ENCODE measurements at regions not wholly inside any gene's neighbourhood (a gene's known extent, or its start where the extent isn't known, plus 50 kb on each side); places are given as distances from the start of the nearest gene placed in this dataset.
"Not testable (repeated sequence)": the region's sequence is repeated elsewhere in the genome, so short reads cannot be mapped to it uniquely, and the experiment has no call there.

DNA sequence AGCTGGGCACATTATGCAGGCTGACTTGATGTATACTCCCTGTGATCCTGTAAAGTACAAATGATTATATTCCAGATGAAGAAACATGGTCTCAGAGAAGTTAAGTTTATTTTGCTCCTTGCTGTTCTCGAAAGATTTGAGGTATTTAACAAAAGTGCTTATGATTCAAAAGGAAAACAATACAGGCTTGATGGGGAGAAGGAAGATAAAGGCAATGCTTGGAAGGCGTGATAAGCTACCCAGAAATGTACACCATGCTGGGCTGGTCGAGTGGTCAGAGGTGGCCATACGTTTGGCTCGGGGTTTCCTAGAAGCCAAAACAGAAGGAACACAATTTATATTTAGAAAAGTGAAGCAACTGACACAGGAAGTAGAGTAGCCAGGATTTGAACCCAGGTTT lies 201.0 kb downstream of the KTN1 start:
- Histone ChIP-seq H3K27me3 (ENCODE audit: control insufficient read depth in 5 of 5, insufficient read depth in 4 of 5, low read length in 5 of 5) (no peaks in the 10 kb centered on the region), H3K36me3 (ENCODE audit: control insufficient read depth in 5 of 5, insufficient read depth in 5 of 5, low read length in 5 of 5) (no peaks in the 10 kb centered on the region), H3K9me3 (ENCODE audit: control insufficient read depth in 5 of 5, low read length in 5 of 5) (no peaks in the 10 kb centered on the region), H3K4me3 (ENCODE audit: low read depth in 1 of 5, low read length in 5 of 5) (no peak overlapping the region), H3K4me1 (ENCODE audit: control insufficient read depth in 5 of 5, insufficient read depth in 5 of 5, low read length in 5 of 5) (peaks cover 0 to 13% (median 10%) of the 10 kb centered on the region in 5 donors), H3K27ac (ENCODE audit: low read depth, low read length) (no peak overlapping the region), H3K9ac (ENCODE audit: low read length in 5 of 5) (no peak overlapping the region)

DNA sequence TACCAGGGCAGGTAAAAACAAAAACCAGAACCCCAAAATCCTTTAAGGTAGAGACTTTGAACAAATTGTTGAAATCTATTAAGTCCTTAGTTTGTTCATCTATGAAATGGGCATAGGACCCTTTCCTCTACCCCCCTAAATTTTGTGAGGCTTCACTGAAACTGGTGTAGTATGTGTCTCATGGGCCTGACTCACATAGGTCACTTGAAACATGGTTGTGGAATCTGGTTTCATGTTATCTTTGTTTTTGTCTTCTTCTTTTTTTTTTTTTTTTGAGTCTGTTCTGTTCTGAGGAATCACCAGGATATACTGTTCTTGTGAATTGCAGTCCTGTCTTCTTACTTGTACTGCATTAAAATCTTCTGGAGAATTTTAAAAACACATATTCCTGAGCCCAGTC lies 202.2 kb downstream of the KTN1 start:
- no peaks in the 10 kb centered on the region for H3K27me3 ChIP-seq (ENCODE audit: control insufficient read depth in 5 of 5, insufficient read depth in 4 of 5, low read length in 5 of 5)
- H3K4me3 ChIP-seq (ENCODE audit: low read depth in 1 of 5, low read length in 5 of 5): no peak overlapping the region
- H3K36me3 ChIP-seq (ENCODE audit: control insufficient read depth in 5 of 5, insufficient read depth in 5 of 5, low read length in 5 of 5): no peaks in the 10 kb centered on the region
- H3K4me1 ChIP-seq (ENCODE audit: control insufficient read depth in 5 of 5, insufficient read depth in 5 of 5, low read length in 5 of 5): peaks cover 0 to 13% (median 10%) of the 10 kb centered on the region in 5 donors
- H3K27ac ChIP-seq (ENCODE audit: low read depth, low read length): no peak overlapping the region
- H3K9ac ChIP-seq (ENCODE audit: low read length in 5 of 5): no peak overlapping the region
- H3K9me3 ChIP-seq (ENCODE audit: control insufficient read depth in 5 of 5, low read length in 5 of 5): no peaks in the 10 kb centered on the region

DNA sequence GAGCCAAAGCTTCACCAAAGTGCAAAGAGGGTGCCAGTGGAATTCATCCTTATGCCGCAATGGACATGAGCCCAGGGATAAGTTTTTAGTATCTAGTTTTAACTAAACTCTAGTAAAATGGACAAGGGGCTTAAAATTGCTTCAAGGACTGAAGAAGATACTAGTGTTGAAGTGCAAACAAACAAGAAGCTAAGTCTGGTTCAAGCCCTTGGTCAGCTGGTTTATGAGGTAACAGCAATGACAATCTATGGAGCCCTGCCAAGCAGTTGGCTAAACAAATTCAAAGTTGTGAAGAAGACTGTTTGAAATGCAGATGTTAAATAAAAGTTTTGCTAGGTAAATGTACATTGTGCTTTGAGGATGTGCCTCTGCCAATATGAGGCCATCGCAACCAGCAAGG lies 209.4 kb downstream of the KTN1 start:
- Histone ChIP-seq H3K27ac (ENCODE audit: low read depth, low read length) (no peak overlapping the region), H3K36me3 (ENCODE audit: control insufficient read depth in 5 of 5, insufficient read depth in 5 of 5, low read length in 5 of 5) (no peaks in the 10 kb centered on the region), H3K4me3 (ENCODE audit: low read depth in 1 of 5, low read length in 5 of 5) (no peak overlapping the region), H3K4me1 (ENCODE audit: control insufficient read depth in 5 of 5, insufficient read depth in 5 of 5, low read length in 5 of 5) (peaks cover 0 to 15% (median 0%) of the 10 kb centered on the region in 5 donors), H3K9me3 (ENCODE audit: control insufficient read depth in 5 of 5, low read length in 5 of 5) (no peaks in the 10 kb centered on the region), H3K27me3 (ENCODE audit: control insufficient read depth in 5 of 5, insufficient read depth in 4 of 5, low read length in 5 of 5) (no peaks in the 10 kb centered on the region), H3K9ac (ENCODE audit: low read length in 5 of 5) (no peak overlapping the region)

DNA sequence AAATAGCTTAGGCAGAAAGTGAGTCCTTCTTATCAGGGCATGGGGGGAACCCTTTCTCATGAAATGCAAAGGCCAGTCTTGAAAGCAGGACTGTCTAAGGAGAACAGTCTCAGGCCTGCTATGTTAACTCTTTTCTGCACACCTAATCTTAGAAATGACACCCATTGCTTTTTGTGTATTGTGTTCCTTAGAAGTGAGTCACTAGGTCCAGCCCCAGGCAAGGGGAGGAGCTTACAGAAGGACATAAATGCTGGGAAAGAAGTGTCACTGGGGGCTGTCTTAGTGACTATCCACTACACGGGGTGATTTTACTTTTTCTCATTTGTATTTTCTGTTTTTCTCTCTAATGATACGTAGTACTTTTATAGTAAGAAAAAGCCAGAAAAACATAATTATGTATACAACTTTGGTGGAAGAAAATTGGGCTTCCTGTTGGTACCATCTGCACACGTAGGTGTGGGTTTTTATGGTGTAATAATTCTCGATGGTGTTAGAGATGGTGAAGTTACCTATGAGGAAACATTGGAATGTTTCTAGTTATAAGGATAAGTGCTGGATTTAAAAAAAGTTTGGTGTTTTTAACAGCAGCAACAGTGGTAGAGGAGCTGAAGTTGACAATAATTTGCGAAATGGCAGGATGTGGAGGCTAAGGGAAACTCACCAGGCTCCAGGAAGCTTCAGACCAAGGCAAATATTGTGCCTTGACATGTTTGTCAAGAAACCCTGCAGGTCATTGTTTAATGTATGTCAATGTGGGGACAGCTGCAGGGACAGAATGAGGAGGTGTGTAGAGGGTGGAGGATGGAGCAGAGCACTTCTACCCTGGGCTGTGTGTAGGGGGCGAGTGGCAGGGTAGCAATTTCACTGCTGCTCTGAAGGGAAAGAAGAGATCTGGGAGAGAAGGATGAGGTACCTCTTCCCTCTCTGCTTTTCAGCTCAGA lies 214.9 kb downstream of the KTN1 start:
- Histone ChIP-seq H3K27ac (ENCODE audit: low read depth, low read length) (no peak overlapping the region), H3K9me3 (ENCODE audit: control insufficient read depth in 5 of 5, low read length in 5 of 5) (no peaks in the 10 kb centered on the region)

DNA sequence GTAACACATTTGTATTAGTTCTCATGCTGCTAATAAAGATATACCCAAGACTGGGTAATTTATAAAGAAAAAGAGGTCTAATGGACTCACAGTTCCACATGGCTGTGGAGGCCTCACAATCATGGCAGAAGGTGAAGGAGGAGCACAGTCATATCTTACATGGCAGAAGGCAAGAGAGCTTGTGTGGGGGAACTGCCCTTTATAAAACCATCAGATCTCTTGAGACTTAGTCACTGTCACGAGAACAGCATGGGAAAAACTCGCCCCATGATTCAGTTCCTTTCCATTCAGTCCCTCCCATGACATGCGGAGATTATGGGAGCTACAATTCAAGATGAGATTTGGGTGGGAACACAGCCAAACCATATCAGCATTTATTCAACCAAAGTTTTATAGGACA lies 216.5 kb downstream of the KTN1 start:
- H3K27me3 ChIP-seq (ENCODE audit: control insufficient read depth in 5 of 5, insufficient read depth in 4 of 5, low read length in 5 of 5); H3K4me3 ChIP-seq (ENCODE audit: low read depth in 1 of 5, low read length in 5 of 5); H3K4me1 ChIP-seq (ENCODE audit: control insufficient read depth in 5 of 5, insufficient read depth in 5 of 5, low read length in 5 of 5); H3K36me3 ChIP-seq (ENCODE audit: control insufficient read depth in 5 of 5, insufficient read depth in 5 of 5, low read length in 5 of 5); H3K9me3 ChIP-seq (ENCODE audit: control insufficient read depth in 5 of 5, low read length in 5 of 5); H3K27ac ChIP-seq (ENCODE audit: low read depth, low read length); H3K9ac ChIP-seq (ENCODE audit: low read length in 5 of 5): not testable (repeated sequence)

More for the DNA sequence above, 214.9 kb downstream of the KTN1 start:
- Histone ChIP-seq H3K27me3 (ENCODE audit: control insufficient read depth in 5 of 5, insufficient read depth in 4 of 5, low read length in 5 of 5) (no peaks in the 10 kb centered on the region), H3K9ac (ENCODE audit: low read length in 5 of 5) (no peak overlapping the region), H3K4me3 (ENCODE audit: low read depth in 1 of 5, low read length in 5 of 5) (no peak overlapping the region), H3K36me3 (ENCODE audit: control insufficient read depth in 5 of 5, insufficient read depth in 5 of 5, low read length in 5 of 5) (no peaks in the 10 kb centered on the region), H3K4me1 (ENCODE audit: control insufficient read depth in 5 of 5, insufficient read depth in 5 of 5, low read length in 5 of 5) (peaks cover 0 to 11% (median 0%) of the 10 kb centered on the region in 5 donors)

DNA sequence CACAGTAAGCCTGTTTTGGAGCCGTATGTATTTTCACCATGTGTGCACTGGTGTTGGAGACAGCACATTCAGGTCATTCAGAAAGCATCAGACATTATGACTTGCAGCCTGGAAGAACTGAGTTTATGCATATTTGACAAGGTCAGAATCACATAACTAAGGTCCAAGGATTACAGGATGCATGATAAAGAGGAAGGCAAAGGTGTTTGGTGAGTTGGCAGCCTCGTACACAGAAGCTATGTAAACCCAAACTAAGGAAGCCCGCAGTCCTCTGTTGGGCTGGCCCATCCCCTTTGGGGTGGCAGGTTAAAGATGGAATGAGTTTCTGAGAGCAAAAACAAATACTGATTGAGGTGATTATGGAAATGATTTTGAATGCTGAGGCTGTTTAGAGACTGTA lies 218.4 kb downstream of the KTN1 start:
- H3K4me1 ChIP-seq (ENCODE audit: control insufficient read depth in 5 of 5, insufficient read depth in 5 of 5, low read length in 5 of 5): no peaks in the 10 kb centered on the region
- H3K36me3 ChIP-seq (ENCODE audit: control insufficient read depth in 5 of 5, insufficient read depth in 5 of 5, low read length in 5 of 5): no peaks in the 10 kb centered on the region
- no peak overlapping the region for H3K9ac ChIP-seq (ENCODE audit: low read length in 5 of 5)
- no peak overlapping the region for H3K27ac ChIP-seq (ENCODE audit: low read depth, low read length)
- no peak overlapping the region for H3K4me3 ChIP-seq (ENCODE audit: low read depth in 1 of 5, low read length in 5 of 5)
- no peaks in the 10 kb centered on the region for H3K9me3 ChIP-seq (ENCODE audit: control insufficient read depth in 5 of 5, low read length in 5 of 5)
- H3K27me3 ChIP-seq (ENCODE audit: control insufficient read depth in 5 of 5, insufficient read depth in 4 of 5, low read length in 5 of 5): no peaks in the 10 kb centered on the region

DNA sequence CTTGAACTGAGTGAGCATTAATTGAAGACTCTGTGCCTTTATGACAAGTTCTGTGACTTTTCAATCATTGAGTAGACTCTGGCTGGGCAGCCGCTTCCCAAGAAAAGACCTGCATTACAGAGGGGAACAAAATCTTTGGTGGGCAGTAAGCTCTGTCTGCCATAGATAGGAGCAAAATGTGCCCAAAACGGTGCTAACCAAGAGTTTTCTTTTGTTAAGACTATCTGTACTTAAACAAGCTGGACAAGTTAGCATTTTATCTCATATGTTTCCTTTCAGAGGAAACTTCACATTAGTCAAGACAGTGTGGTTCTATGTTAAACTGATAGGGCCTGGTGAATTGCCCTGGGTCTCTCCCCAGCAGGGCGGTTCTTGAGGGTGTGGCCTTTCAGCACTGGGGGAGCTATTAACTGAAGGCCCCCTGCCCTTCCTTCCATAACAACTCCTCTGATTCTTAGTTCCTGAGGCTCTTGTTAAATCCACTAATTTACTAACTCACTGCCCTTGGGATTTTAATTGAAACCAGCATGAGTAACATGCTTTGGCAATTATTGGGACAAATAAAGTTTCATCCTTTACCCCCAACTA lies 219.6 kb downstream of the KTN1 start:
- Histone ChIP-seq H3K36me3 (ENCODE audit: control insufficient read depth in 5 of 5, insufficient read depth in 5 of 5, low read length in 5 of 5) (no peaks in the 10 kb centered on the region), H3K4me3 (ENCODE audit: low read depth in 1 of 5, low read length in 5 of 5) (no peak overlapping the region), H3K9ac (ENCODE audit: low read length in 5 of 5) (no peak overlapping the region), H3K27ac (ENCODE audit: low read depth, low read length) (no peak overlapping the region), H3K9me3 (ENCODE audit: control insufficient read depth in 5 of 5, low read length in 5 of 5) (no peaks in the 10 kb centered on the region), H3K4me1 (ENCODE audit: control insufficient read depth in 5 of 5, insufficient read depth in 5 of 5, low read length in 5 of 5) (no peaks in the 10 kb centered on the region), H3K27me3 (ENCODE audit: control insufficient read depth in 5 of 5, insufficient read depth in 4 of 5, low read length in 5 of 5) (no peaks in the 10 kb centered on the region)

DNA sequence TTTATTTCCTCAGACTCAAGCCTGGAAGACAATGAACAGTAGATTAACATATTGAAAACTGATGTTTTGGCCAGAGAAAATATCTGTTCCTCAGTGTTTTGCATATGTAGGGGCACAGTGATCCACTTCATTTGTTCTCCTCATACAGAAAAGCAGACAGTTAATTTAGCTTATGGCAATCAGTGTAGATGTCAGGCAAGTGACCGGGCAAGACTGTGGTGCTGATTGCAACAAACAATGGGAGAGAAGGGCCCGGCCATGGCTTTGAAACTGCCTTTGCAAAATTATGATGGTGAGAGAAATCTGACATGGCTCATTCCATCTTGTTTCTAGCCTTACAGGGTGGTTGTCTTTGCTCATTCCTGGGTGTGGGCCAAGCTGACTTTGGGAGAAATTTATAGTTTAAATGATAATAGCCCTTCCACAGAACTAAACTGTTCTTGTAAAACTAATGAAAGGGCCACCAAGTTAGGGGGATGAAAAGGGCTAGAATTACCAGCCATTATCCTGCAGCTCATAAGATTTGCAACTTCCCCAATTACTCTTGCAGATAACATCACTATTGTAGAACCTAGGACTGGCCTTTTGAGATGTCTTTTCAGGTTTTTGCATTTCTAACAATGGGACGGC lies 220.3 kb downstream of the KTN1 start:
- no peaks in the 10 kb centered on the region for H3K9me3 ChIP-seq (ENCODE audit: control insufficient read depth in 5 of 5, low read length in 5 of 5)
- no peaks in the 10 kb centered on the region for H3K4me1 ChIP-seq (ENCODE audit: control insufficient read depth in 5 of 5, insufficient read depth in 5 of 5, low read length in 5 of 5)
- H3K27ac ChIP-seq (ENCODE audit: low read depth, low read length): no peak overlapping the region
- H3K36me3 ChIP-seq (ENCODE audit: control insufficient read depth in 5 of 5, insufficient read depth in 5 of 5, low read length in 5 of 5): no peaks in the 10 kb centered on the region
- H3K4me3 ChIP-seq (ENCODE audit: low read depth in 1 of 5, low read length in 5 of 5): no peak overlapping the region
- H3K27me3 ChIP-seq (ENCODE audit: control insufficient read depth in 5 of 5, insufficient read depth in 4 of 5, low read length in 5 of 5): no peaks in the 10 kb centered on the region
- H3K9ac ChIP-seq (ENCODE audit: low read length in 5 of 5): no peak overlapping the region

DNA sequence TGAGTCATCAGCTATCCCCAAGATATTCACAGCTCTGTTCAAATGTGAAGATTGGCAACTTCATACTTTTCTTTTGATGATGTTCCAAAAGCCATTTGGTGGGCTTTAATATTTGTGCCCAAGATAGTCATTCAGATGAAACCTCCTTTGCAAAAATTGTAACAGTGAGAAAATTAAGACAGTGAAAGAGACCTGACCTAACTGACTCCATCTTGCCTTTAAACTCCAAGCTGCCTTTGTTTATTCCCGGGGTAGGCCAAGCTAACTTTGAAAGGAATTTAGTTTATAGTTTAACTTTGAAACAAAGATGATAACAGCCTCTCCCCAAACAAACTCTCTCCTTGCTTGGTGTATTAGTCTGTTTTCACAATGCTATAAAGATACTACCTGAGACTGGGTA lies 221.1 kb downstream of the KTN1 start:
- Histone ChIP-seq H3K27ac (ENCODE audit: low read depth, low read length) (no peak overlapping the region), H3K9ac (ENCODE audit: low read length in 5 of 5) (no peak overlapping the region), H3K4me3 (ENCODE audit: low read depth in 1 of 5, low read length in 5 of 5) (no peak overlapping the region), H3K36me3 (ENCODE audit: control insufficient read depth in 5 of 5, insufficient read depth in 5 of 5, low read length in 5 of 5) (no peaks in the 10 kb centered on the region), H3K4me1 (ENCODE audit: control insufficient read depth in 5 of 5, insufficient read depth in 5 of 5, low read length in 5 of 5) (no peaks in the 10 kb centered on the region), H3K27me3 (ENCODE audit: control insufficient read depth in 5 of 5, insufficient read depth in 4 of 5, low read length in 5 of 5) (no peaks in the 10 kb centered on the region), H3K9me3 (ENCODE audit: control insufficient read depth in 5 of 5, low read length in 5 of 5) (no peaks in the 10 kb centered on the region)

Measured in subcutaneous abdominal adipose tissue (tissue), 5 donors.